ENCODE measurements at regions not wholly inside any gene's neighbourhood (a gene's known extent, or its start where the extent isn't known, plus 50 kb on each side); places are given as distances from the start of the nearest gene placed in this dataset.

- no peak for TF ChIP-seq ETV6 (CRISPR knock-in tag; IDR thresholded peaks at IDR 0.05)
- TF ChIP-seq CREB1 (CRISPR knock-in tag; IDR thresholded peaks at IDR 0.05) = no peak
Measured at GRCh38 chr2:192498747-192499146, 304.0 kb upstream of the TMEFF2 start.

Measured in WTC11 (cell line).